NCI-H1092 treated with DMSO at 0.1 percent for 48 hours (cell line): ENCODE measurements at regions not wholly inside any gene's neighbourhood (a gene's known extent, or its start where the extent isn't known, plus 50 kb on each side); places are given as distances from the start of the nearest gene placed in this dataset.
A peak's percentile ranks its signal among the peaks of the same experiment; 100 is the strongest.

Experiments
- DNase-seq: peaks from one replicate; lab custom pipeline; 2025; lab: John Stamatoyannopoulos, UW

GRCh38 chr22:47718337-47718736, 955.9 kb downstream of the TBC1D22A start:
- no peak for DNase-seq

- no peak for DNase-seq
Observed at GRCh38 chr22:47716890-47717615, 954.6 kb downstream of the TBC1D22A start.

GRCh38 chr22:47715866-47716578, 953.6 kb downstream of the TBC1D22A start:
- no peak for DNase-seq

- no peak for DNase-seq
Observed at GRCh38 chr22:47713941-47714340, 951.5 kb downstream of the TBC1D22A start.

GRCh38 chr22:47710135-47710534, 947.7 kb downstream of the TBC1D22A start:
- DNase-seq = no peak

GRCh38 chr22:47705350-47705749, 942.9 kb downstream of the TBC1D22A start:
- DNase-seq = no peak

GRCh38 chr22:47698906-47699305, 936.5 kb downstream of the TBC1D22A start:
- DNase-seq = no peak

GRCh38 chr22:47697861-47698260, 935.4 kb downstream of the TBC1D22A start:
- DNase-seq = no peak

GRCh38 chr22:47696776-47697175, 934.3 kb downstream of the TBC1D22A start:
- no peak for DNase-seq

GRCh38 chr22:47695176-47695575, 932.7 kb downstream of the TBC1D22A start:
- no peak for DNase-seq

- no peak for DNase-seq
Observed at GRCh38 chr22:47694536-47695130, 932.2 kb downstream of the TBC1D22A start.

- no peak for DNase-seq
Observed at GRCh38 chr22:47693606-47694005, 931.2 kb downstream of the TBC1D22A start.

GRCh38 chr22:47692811-47693210, 930.4 kb downstream of the TBC1D22A start:
- DNase-seq = peak; percentile 29

- DNase-seq = no peak
Observed at GRCh38 chr22:47691152-47691895, 928.9 kb downstream of the TBC1D22A start.

GRCh38 chr22:47690586-47690985, 928.1 kb downstream of the TBC1D22A start:
- DNase-seq = no peak

- DNase-seq = no peak
Observed at GRCh38 chr22:47690166-47690565, 927.7 kb downstream of the TBC1D22A start.

- DNase-seq = no peak
Observed at GRCh38 chr22:47687776-47688175, 925.3 kb downstream of the TBC1D22A start.

GRCh38 chr22:47687346-47687655, 924.9 kb downstream of the TBC1D22A start:
- DNase-seq = no peak

- DNase-seq = no peak
Observed at GRCh38 chr22:47686594-47687345, 924.3 kb downstream of the TBC1D22A start.

- DNase-seq = no peak
Observed at GRCh38 chr22:47681411-47682165, 919.1 kb downstream of the TBC1D22A start.

- no peak for DNase-seq
Observed at GRCh38 chr22:47678636-47679287, 916.3 kb downstream of the TBC1D22A start.
